Activated T-cell treated with anti-CD3 and anti-CD28 coated beads for 48 hours (primary cell): ENCODE measurements at regions not wholly inside any gene's neighbourhood (a gene's known extent, or its start where the extent isn't known, plus 50 kb on each side); places are given as distances from the start of the nearest gene placed in this dataset.

ENCODE experiments used
- DNase-seq: peaks from one replicate; pipeline ENCODE4 v3.0.0-alpha.2; 2020; ENCODE audit warnings: low read depth

GRCh38 chr14:101026341-101026740 lies 122.8 kb upstream of the RTL1 start:
- DNase-seq = no peak

DNA sequence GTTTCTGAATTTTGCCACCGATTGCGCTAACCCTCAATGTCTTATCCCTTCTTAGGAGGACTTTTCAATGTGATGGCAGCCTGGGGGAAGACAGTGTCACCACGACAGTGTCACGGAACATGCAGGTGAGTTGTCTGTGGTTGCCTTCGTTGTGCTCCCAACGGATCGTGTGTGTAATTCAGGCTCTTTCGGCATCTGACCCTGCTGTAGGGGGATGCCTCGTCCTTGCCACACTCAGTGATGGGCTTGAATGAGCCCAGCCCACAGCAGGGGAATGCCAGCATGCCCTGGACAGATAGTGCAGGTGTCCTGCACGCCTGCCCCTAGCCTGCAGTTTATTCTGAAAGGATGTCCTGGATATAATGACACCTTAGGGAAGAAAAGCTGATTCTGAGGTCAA lies 123.8 kb upstream of the RTL1 start:
- no peak for DNase-seq

DNA sequence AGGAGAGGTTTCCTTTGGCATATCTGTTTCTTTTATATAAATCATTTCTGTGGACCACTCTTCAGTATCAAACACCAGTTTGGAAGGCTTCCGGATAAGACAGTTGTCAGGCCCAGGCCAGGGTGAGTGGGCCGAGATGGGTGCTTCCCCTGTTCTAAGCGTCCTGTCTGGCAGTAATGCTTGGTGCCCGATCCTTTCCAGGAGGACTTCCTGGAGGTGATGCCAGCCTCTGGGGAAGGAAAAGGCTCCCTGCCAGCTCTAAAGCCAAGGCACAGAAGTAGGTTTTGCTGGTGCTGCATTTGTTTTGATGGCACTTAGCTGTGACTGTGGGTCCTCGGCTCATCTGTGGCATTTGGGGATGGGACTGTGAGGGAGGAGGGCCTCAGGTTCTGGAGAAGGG lies 124.4 kb upstream of the RTL1 start:
- no peak for DNase-seq

DNA sequence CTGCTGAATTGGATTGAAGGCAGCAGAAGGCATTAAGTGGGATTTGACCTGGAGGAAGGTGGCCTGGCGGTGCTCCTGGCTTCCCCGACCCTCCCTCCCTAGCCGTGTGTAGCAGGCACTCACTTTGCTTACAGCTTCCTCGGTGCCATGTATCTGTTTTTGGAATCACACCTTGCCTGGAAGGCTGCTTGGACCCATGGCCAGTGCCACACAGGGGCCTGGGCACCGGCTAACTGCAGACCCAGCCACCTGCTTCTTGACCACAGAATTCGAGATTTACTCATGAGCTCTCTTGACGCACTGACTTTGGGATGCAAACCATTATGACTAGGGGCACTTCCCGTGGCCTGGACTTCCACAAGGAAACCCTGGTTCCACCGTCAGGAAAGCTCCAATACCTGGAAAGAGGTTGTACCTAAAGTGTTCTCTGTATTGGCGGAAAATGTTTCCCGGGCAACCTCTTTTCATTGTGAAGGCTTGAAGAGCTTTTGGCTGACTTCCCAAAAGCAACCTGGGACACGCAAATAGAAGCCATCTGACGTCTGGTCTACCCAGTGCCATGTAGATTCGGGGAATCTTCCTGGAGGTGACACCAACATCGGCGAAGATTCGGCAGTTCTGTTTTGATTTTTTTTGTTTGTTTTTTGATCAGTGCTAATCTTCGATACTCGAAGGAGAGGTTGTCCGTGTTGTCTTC lies 125.6 kb upstream of the RTL1 start:
- DNase-seq = no peak

DNA sequence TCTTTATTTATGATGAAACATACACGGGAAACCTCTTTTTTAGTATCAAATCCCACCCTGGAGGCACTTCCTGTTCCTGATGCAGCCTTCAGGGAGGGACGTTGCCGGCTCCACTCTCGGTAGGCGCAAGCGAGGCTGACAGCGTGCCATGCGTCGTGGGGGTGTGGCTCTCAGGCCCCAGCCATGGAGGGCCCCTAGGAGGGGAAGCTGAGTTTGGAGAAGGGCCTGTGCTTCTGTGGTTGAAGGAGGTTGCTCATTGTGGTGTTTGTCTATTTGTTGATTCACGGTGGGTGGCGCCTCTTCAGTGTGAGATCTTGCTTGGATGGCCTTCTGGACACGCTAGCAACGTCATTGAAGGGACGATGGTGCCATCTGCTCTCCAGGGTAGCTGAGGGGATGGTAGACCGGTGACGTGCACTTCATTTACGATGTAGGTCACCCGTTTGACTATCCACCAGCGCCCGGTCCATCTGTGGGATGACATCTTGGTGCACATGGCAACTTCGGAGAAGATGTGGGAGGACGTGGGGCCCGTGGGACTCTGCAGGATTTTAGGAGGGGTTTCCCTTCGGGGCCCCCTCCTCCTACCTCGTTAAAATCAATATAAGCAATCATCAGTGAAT lies 126.3 kb upstream of the RTL1 start:
- DNase-seq = no peak

DNA sequence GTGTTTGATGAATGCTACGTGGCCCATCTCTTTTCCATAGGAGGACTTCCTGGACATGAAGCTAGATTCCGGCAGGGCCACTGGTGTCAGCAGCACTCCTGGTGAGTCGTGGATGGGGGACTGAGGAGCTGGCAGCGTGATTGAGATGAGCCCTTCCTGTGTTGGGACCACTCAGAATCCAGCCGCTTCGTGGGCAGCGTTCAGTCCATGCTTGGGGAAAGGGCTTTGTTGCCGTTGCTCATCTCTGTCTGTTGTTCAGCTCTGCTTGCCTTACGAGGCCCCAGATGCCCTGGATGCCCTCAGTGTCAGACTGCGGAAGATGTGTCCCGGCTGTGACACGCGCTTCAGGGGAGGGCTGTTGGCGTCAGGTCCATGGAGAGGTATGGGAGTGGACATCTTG lies 127.1 kb upstream of the RTL1 start:
- DNase-seq = no peak

- DNase-seq = no peak
Observed at GRCh38 chr14:101031186-101031585, 127.7 kb upstream of the RTL1 start.

DNA sequence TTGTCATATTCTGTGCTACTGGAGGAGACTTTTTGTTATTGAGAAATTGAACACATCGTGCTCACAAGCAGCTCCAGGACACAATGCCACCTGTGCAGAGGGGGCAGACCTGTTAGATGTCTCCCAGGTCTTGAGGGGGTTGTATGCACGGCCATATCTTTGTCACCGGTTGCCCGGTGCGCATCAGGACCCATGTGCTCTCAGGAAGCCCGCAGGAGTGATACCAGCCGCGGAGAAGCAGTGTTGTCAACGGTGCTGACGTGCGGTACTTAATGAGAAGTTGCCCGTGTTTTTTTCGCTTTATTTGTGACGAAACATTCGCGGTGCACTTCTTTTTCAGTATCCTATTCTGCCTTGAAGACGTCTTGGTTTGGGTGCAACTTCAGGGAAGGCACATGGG lies 128.2 kb upstream of the RTL1 start:
- DNase-seq = no peak

DNA sequence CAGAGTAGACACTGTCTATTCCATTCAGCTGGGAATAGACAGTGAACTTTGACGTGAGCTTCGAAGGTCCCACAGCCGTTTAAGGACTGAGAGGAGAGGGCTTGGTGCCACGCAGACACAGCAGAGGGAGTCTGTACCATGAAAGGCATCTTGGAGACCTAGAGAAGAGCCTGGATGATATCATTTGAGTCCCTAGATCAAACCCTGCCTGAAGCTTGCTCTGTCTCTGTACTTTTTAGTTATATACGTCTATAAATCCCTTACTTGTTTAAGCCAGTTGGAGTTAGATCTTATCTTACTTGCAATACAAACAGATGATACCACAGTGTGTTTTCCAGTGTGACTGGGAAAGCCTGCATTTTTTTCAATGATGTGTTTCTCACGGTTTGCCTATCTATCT lies 128.9 kb upstream of the RTL1 start:
- DNase-seq = no peak

DNA sequence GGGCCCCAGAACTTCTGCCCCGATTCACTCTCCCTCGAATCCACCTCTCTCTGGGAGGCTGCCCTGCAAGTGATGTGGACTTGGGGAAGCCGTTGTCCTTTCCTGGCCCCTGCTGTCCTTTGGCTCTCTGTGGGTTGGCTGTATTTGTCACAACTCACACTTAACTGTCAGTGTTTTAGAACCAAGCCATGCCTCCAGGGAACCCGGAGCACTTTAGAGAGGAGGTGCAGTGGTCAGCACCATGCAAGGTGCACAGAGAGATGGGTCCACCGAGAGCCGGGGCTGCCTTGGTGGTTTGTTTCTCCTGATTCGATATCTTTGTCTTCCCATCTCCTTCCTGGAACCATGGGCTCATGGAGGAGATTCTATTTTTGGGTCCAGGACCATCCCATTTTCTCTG lies 129.5 kb upstream of the RTL1 start:
- DNase-seq = no peak

- DNase-seq = no peak
Observed at GRCh38 chr14:101033446-101034165, 130.1 kb upstream of the RTL1 start.

DNA sequence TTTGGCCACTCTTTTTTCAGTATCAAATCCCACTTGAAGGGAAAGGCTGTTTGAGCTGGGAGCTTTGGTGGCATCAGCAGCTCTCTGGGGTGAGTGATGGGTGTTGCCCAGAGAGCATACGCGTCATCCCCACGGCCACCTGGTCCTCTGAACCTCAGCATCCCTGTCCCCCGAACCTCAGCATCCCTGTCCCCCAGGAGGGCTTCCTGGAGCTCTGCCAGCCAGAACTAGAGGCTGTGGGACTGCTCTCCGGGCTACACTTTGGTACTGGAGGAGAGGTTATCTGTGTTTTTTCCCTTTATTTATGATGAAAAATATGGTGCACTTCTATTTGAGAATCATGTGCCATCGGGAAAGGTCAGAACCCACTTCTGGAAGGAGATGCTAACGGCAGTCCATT lies 131.5 kb upstream of the RTL1 start:
- DNase-seq = no peak

DNA sequence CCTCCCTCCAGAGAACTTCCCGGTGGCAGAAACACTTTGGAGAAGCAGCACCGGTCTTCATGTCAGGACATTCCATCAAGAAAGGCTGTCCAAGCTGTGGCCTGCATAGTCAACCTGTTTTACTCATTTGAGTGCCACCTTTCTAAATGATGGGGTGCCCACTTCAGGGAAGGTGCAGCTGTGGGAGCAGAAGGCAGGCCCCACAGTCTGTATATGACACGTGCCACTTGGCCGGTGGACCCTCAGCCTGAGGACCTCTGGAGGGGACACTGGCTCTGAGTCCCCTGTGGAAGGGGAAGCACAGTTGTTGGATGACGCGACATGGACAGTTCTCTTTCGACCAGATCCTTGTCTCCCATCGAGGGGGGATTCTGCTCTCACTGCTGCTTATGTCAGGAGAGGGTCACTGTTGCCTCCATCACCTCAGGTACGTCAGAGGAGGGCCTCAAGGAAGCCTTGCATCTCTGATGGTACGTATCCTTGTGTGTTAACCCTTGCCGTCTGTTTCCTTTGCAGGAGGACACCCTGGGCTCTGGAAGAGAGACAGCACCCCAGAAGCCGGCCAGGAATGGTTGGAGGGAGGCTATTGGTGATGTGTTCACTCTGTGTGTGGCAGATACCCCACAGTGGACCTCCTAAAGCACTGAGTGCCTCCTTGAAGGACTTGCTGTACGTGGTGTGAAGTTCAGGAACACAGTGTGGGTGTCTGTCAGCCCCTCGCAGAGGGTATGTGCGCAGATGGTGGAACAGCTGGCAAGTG lies 132.1 kb upstream of the RTL1 start:
- no peak for DNase-seq

GRCh38 chr14:101037021-101037817 lies 133.7 kb upstream of the RTL1 start:
- DNase-seq = no peak

GRCh38 chr14:101039031-101039754 lies 135.7 kb upstream of the RTL1 start:
- DNase-seq = no peak

- no peak for DNase-seq
Observed at GRCh38 chr14:101039755-101040138, 136.2 kb upstream of the RTL1 start.

DNA sequence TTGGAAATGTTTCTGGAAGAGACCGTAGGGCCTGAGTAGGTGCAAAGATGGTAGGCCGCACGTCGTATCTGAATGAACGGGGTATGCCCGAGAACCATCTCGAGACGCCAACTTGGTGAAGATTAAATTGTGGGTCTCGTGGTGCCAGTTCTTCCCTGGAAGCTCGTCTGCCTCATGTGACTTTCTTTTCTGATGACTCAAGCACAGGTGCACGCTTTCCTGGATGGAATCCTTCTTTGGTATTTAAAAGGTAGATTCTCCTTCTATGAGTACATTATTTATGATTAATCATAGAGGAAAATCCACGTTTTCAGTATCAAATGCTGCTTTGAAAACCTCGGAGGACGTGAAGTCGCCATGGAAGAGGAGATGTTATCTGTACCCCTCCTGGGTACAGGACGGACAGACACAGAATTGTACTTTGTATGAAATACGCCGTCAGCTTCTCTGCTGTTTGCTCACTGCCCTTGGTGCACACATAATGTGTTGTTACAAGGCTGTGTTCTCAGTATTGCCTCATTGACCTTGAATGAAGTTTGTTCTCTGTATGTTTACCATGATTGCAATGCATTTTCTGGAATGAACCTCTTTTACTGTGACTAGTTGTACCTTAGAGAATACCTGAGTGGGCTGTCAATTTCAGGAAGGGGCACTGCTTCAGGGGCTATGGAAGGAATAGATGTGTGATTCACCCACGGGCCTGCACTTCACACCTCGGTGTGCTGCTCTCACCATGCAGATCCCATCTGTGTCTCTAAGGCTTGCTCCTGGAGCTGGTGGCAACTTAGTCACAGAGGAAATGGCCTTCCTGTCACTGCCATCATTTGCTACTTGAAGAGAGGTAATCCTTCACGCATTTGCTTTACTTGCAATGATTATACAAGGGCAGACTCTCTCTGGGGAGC lies 137.3 kb upstream of the RTL1 start:
- no peak for DNase-seq

DNA sequence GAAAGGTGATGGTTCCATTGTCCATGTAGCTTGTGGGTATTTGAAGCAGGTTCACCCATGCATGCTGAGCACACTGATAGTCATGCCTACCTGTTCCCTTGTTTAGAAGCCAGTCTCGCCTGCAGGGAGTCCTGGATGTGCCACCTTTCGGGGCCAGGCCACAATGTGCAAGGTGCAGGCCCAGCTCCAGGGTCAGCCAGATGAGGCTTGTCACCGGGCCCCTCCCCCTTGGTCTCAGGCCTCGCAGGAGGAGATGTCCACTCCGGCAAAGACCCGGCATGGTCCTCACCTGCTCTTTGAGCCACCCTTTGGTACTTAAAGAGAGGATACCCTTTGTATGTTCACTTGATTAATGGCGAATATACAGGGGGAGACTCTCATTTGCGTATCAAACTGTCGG lies 140.4 kb upstream of the RTL1 start:
- no peak for DNase-seq

DNA sequence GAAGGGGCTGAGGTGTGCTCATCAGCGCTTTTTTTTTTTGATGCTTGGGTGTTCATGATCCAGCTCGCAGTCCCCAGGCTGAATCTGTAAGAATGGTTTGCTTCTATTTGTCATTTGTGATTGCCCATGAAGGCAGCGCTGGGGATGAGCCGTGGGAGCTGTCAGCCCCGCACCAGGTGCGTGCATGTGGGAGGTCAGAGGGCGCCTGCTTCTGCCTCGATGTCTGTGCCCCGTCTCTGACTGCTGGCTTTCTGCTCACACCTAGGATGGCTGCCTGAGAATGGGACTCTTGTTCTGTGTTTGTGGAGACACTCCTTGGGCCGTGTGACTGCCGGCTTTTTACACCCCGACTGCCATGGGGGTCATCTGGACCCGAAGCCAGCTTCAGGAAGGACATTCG lies 141.2 kb upstream of the RTL1 start:
- no peak for DNase-seq

GRCh38 chr14:101045511-101045910 lies 142.0 kb upstream of the RTL1 start:
- DNase-seq = no peak
